ENCODE measurements at regions not wholly inside any gene's neighbourhood (a gene's known extent, or its start where the extent isn't known, plus 50 kb on each side); places are given as distances from the start of the nearest gene placed in this dataset.
"Not testable (repeated sequence)": the region's sequence is repeated elsewhere in the genome, so short reads cannot be mapped to it uniquely, and the experiment has no call there.

DNA sequence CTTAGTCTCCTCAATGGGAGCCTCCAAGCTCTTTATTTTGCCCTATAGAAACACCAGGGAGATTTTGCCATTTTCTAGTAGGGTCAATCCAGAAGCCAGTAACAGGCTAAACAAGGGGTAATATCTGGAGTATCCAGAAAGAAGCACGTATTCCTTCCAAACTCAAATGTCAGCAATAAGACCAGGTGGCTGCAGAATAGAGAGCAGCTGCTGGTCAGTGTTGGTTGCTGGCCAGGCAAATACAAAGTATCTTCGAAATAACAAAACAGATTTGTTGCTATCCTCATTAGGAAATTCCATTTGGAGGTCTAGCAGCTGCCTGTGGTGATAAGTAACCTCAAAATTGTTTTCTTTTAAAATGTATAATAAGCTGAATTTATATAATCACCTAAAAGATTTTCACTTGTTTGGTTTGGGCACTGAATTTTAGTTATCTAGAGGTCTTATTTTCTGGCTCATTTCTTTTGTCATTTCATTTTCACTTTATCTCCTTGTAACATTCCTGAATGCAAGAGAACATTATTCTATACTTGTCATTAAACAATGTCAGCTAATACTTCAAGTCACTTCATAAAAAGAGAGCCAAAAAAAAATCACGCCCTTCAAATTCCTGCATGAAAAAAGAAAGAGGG lies 320.6 kb downstream of the DTHD1 start:
- Histone ChIP-seq H3K9me3 (no peaks in the 10 kb centered on the region), H3K27ac (no peak overlapping the region), H3K36me3 (no peaks in the 10 kb centered on the region), H3K4me1 (no peaks in the 10 kb centered on the region), H3K27me3 (no peaks in the 10 kb centered on the region), H3K4me3 (no peak overlapping the region)
- intact Hi-C loops (cut with DNase I; ENCODE audit: low total_unique reads), result no loop called here
- TF ChIP-seq POLR2A (IDR thresholded peaks at IDR 0.05) (no peak), POLR2AphosphoS5 (IDR thresholded peaks at IDR 0.05) (no peak)
- TF ChIP-seq, protein P1, sequence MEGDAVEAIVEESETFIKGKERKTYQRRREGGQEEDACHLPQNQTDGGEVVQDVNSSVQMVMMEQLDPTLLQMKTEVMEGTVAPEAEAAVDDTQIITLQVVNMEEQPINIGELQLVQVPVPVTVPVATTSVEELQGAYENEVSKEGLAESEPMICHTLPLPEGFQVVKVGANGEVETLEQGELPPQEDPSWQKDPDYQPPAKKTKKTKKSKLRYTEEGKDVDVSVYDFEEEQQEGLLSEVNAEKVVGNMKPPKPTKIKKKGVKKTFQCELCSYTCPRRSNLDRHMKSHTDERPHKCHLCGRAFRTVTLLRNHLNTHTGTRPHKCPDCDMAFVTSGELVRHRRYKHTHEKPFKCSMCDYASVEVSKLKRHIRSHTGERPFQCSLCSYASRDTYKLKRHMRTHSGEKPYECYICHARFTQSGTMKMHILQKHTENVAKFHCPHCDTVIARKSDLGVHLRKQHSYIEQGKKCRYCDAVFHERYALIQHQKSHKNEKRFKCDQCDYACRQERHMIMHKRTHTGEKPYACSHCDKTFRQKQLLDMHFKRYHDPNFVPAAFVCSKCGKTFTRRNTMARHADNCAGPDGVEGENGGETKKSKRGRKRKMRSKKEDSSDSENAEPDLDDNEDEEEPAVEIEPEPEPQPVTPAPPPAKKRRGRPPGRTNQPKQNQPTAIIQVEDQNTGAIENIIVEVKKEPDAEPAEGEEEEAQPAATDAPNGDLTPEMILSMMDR (IDR thresholded peaks at IDR 0.05), result no peak
- DNase-seq (ENCODE audit: low spot score in 2 of 2), result no peak

DNA sequence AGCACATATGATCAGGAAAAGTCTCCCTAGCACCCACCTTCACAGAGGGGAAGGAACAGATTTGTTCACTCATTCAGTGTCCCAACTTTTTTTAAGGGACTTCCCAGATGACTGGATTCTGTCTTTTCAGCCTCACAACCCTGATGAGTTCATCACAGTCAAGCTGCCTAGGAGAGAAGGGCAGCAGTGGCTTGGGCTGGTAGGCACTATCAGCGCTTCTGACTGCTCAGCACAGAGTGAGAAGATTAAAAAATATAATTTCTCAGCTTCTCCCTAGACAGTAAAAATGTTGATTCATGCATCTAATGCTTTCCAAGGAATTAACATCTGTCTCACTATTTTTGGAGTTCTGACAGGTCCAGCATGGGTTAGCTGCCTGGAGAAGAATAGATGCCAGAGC lies 328.2 kb downstream of the DTHD1 start:
- Histone ChIP-seq H3K4me1 (no peaks in the 10 kb centered on the region), H3K27ac (no peak overlapping the region)

DNA sequence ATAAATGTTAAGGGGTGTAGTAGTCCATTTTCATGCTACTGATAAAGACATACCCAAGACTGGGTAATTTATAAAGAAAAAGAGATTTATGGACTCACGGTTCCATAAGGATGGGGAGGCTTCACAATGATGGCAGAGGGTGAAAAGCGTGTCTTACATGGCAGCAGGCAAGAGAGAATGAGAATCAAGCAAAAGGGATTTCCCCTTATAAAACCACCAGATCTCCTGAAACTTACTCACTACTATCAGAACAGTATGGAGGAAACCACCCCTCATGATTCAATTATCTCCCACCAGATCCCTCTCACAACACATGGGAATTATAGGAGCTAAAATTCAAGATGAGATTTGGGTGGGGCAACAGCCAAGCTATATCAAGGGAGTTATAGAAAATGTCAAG lies 329.2 kb downstream of the DTHD1 start:
- no peaks in the 10 kb centered on the region for H3K4me1 ChIP-seq
- H3K36me3 ChIP-seq, result no peaks in the 10 kb centered on the region
- no peak for DNase-seq (ENCODE audit: low spot score in 2 of 2)
- no peak overlapping the region for H3K27ac ChIP-seq
- TF ChIP-seq POLR2AphosphoS5 (IDR thresholded peaks at IDR 0.05) (no peak), POLR2A (IDR thresholded peaks at IDR 0.05) (no peak)
- TF ChIP-seq, protein P1 (IDR thresholded peaks at IDR 0.05), result no peak
- peaks cover 0 to 5% of the 10 kb centered on the region in 2 donors for H3K9me3 ChIP-seq
- no peaks in the 10 kb centered on the region for H3K27me3 ChIP-seq
- intact Hi-C loops (cut with DNase I; ENCODE audit: low total_unique reads), result no loop called here
- H3K4me3 ChIP-seq, result no peak overlapping the region

More for the DNA sequence above, 328.2 kb downstream of the DTHD1 start:
- DNase-seq (ENCODE audit: low spot score in 2 of 2), result no peak
- intact Hi-C loops (cut with DNase I; ENCODE audit: low total_unique reads), result no loop called here
- no peaks in the 10 kb centered on the region for H3K27me3 ChIP-seq
- no peak overlapping the region for H3K4me3 ChIP-seq
- no peaks in the 10 kb centered on the region for H3K36me3 ChIP-seq
- H3K9me3 ChIP-seq, result peaks cover 0 to 5% of the 10 kb centered on the region in 2 donors
- TF ChIP-seq, protein P1 (IDR thresholded peaks at IDR 0.05), result no peak
- TF ChIP-seq POLR2A (IDR thresholded peaks at IDR 0.05) (no peak), POLR2AphosphoS5 (IDR thresholded peaks at IDR 0.05) (no peak)

DNA sequence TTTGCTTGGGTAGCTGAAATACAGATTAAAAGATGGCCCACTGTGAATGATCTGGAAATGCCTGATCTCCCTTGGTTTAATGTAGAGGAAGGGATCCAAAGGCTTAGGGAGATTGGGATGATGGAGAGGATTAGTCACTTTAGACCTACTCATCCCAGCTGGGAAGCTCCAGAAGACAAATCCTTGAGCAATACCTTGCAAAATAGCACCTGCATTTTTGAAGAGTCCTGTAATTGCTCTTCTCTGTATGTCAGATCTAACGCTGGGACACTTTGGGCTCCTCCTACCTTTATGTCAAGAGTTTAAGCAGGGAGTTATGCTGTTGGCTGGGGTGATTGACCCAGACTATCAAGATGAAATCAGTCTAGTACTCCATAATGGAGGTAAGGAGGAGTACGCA lies 331.7 kb downstream of the DTHD1 start:
- H3K4me1 ChIP-seq; H3K4me3 ChIP-seq; intact Hi-C loops (cut with DNase I; ENCODE audit: low total_unique reads); H3K9me3 ChIP-seq; H3K27me3 ChIP-seq; H3K27ac ChIP-seq; H3K36me3 ChIP-seq; DNase-seq (ENCODE audit: low spot score in 2 of 2): not testable (repeated sequence)

DNA sequence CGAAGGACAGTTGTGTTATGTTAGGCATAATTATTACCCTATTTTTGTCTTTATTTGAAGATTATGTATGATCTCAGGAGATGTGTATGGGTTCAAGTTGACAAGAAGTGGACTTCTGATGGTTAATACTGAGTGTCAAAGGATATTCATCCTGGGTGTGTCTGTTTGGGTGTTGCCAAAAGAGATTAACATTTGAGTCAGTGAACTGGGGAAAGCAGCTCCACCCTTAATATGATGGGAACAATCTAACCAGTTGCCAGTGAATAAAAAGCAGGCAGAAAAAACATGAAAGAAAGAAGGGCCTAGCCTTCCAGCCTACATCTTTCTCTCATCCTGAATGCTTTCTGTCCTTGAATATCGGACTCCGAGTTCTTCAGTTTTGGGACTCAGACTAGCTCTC lies 332.6 kb downstream of the DTHD1 start:
- H3K36me3 ChIP-seq, result no peaks in the 10 kb centered on the region
- H3K4me1 ChIP-seq, result no peaks in the 10 kb centered on the region
- no peak for DNase-seq (ENCODE audit: low spot score in 2 of 2)
- H3K9me3 ChIP-seq, result peaks cover 0 to 5% of the 10 kb centered on the region in 2 donors
- TF ChIP-seq, protein P1 (IDR thresholded peaks at IDR 0.05), result no peak
- TF ChIP-seq POLR2AphosphoS5 (IDR thresholded peaks at IDR 0.05) (no peak), POLR2A (IDR thresholded peaks at IDR 0.05) (no peak)
- no peak overlapping the region for H3K27ac ChIP-seq
- H3K4me3 ChIP-seq, result no peak overlapping the region
- intact Hi-C loops (cut with DNase I; ENCODE audit: low total_unique reads), result no loop called here
- no peaks in the 10 kb centered on the region for H3K27me3 ChIP-seq

DNA sequence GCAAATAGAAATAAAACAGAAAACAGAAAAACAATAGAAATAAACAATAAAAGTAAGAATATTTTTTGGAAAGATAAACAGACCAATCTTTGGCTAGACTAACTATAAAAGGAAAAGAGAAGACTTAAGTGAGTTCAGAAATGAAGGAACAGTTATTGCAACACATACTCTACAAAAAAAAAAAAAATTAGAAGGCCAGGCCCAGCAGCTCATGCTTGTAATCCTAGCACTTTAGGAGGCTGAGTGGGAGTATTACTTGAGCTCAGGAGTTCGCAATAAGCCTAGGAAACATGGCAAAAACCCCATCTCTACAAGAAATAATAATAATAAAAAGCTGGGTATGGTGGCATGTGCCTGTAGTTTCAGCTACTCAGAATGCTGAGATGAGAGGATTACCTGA lies 336.7 kb downstream of the DTHD1 start:
- intact Hi-C loops (cut with DNase I; ENCODE audit: low total_unique reads), result no loop called here
- TF ChIP-seq POLR2AphosphoS5 (IDR thresholded peaks at IDR 0.05) (no peak), POLR2A (IDR thresholded peaks at IDR 0.05) (no peak)
- TF ChIP-seq, protein P1 (IDR thresholded peaks at IDR 0.05), result no peak
- Histone ChIP-seq H3K4me3 (no peak overlapping the region), H3K9me3 (no peaks in the 10 kb centered on the region), H3K4me1 (no peaks in the 10 kb centered on the region), H3K27ac (no peak overlapping the region), H3K36me3 (no peaks in the 10 kb centered on the region), H3K27me3 (no peaks in the 10 kb centered on the region)
- no peak for DNase-seq (ENCODE audit: low spot score in 2 of 2)
